SU-DHL-6 (cell line): ENCODE measurements at regions not wholly inside any gene's neighbourhood (a gene's known extent, or its start where the extent isn't known, plus 50 kb on each side); places are given as distances from the start of the nearest gene placed in this dataset.

Experiments
- EZH2phosphoT487 ChIP-seq: fragments of 200-600 bp; sonication (generic), shearing (Covaris generic); conservative IDR thresholded peaks from 2 replicates; pipeline ENCODE4 v1.6.1; 2018; ENCODE audit warnings: mild to moderate bottlenecking, antibody characterized with exemption, low read length, moderate library complexity, mixed read lengths
- TF ChIP-seq, protein P1 (sequence below): fragments of 200-600 bp; sonication (generic); IDR thresholded peaks from one replicate; pipeline ENCODE4 v1.5.1; 2017; ENCODE audit warnings: antibody characterized with exemption, mild to moderate bottlenecking, low read length, moderate library complexity; ENCODE audit not compliant: insufficient read depth, poor library complexity, severe bottlenecking

GRCh38 chr3:101096444-101096843 lies 103.2 kb upstream of the ABI3BP start:
- TF ChIP-seq, protein P1, sequence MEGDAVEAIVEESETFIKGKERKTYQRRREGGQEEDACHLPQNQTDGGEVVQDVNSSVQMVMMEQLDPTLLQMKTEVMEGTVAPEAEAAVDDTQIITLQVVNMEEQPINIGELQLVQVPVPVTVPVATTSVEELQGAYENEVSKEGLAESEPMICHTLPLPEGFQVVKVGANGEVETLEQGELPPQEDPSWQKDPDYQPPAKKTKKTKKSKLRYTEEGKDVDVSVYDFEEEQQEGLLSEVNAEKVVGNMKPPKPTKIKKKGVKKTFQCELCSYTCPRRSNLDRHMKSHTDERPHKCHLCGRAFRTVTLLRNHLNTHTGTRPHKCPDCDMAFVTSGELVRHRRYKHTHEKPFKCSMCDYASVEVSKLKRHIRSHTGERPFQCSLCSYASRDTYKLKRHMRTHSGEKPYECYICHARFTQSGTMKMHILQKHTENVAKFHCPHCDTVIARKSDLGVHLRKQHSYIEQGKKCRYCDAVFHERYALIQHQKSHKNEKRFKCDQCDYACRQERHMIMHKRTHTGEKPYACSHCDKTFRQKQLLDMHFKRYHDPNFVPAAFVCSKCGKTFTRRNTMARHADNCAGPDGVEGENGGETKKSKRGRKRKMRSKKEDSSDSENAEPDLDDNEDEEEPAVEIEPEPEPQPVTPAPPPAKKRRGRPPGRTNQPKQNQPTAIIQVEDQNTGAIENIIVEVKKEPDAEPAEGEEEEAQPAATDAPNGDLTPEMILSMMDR = no peak
- no peak for TF ChIP-seq EZH2phosphoT487
